ENCODE measurements at regions not wholly inside any gene's neighbourhood (a gene's known extent, or its start where the extent isn't known, plus 50 kb on each side); places are given as distances from the start of the nearest gene placed in this dataset.

GRCh38 chr10:109620396-109620795 is 302.9 kb downstream of the XPNPEP1 start:
- no peaks in the 10 kb centered on the region for H3K4me1 ChIP-seq (ENCODE audit: control insufficient read depth, insufficient read depth, low read length)
- no peak for TF ChIP-seq ZNF211 (tag by site-specific recombination; IDR thresholded peaks at IDR 0.05; ENCODE audit: low read depth)
- no peak for TF ChIP-seq ZNF529 (tag by site-specific recombination; IDR thresholded peaks at IDR 0.05; ENCODE audit: insufficient replicate concordance)
- no peak for TF ChIP-seq WT1 (tag by site-specific recombination; IDR thresholded peaks at IDR 0.05)
- no peak for TF ChIP-seq ZNF624 (tag by site-specific recombination; IDR thresholded peaks at IDR 0.05)
- no peak overlapping the region for H3K27ac ChIP-seq (ENCODE audit: extremely low read depth, low read depth, low read length)
- CTCF ChIA-PET: no interaction called here
- POLR2A ChIA-PET: no interaction called here
- no peaks in the 10 kb centered on the region for H3K9me3 ChIP-seq (ENCODE audit: control insufficient read depth, insufficient read depth, low read depth, low read length)
- no peak overlapping the region for H3K4me3 ChIP-seq (ENCODE audit: low read depth, low read length)
- no peaks in the 10 kb centered on the region for H3K36me3 ChIP-seq (ENCODE audit: control insufficient read depth in 2 of 2, insufficient read depth in 1 of 2, low read length in 2 of 2)

- ChIA-PET CTCF (no interaction called here), POLR2A (no interaction called here)
- no peak for TF ChIP-seq ZNF623 (tag by site-specific recombination; IDR thresholded peaks at IDR 0.05)
- TF ChIP-seq HOXA7 (CRISPR knock-in tag; IDR thresholded peaks at IDR 0.05; ENCODE audit: borderline replicate concordance): no peak
- H3K27ac ChIP-seq (ENCODE audit: extremely low read depth, low read depth, low read length): no peak overlapping the region
- no peaks in the 10 kb centered on the region for H3K4me1 ChIP-seq (ENCODE audit: control insufficient read depth, insufficient read depth, low read length)
- no peaks in the 10 kb centered on the region for H3K36me3 ChIP-seq (ENCODE audit: control insufficient read depth in 2 of 2, insufficient read depth in 1 of 2, low read length in 2 of 2)
- H3K4me3 ChIP-seq (ENCODE audit: low read depth, low read length): no peak overlapping the region
- H3K9me3 ChIP-seq (ENCODE audit: control insufficient read depth, insufficient read depth, low read depth, low read length): no peaks in the 10 kb centered on the region
Measured at GRCh38 chr10:109619914-109620313, 303.4 kb downstream of the XPNPEP1 start.

GRCh38 chr10:109618748-109619147 is 304.6 kb downstream of the XPNPEP1 start:
- Histone ChIP-seq H3K9me3 (ENCODE audit: control insufficient read depth, insufficient read depth, low read depth, low read length) (no peaks in the 10 kb centered on the region), H3K27ac (ENCODE audit: extremely low read depth, low read depth, low read length) (no peak overlapping the region), H3K36me3 (ENCODE audit: control insufficient read depth in 2 of 2, insufficient read depth in 1 of 2, low read length in 2 of 2) (no peaks in the 10 kb centered on the region), H3K4me1 (ENCODE audit: control insufficient read depth, insufficient read depth, low read length) (no peaks in the 10 kb centered on the region), H3K4me3 (ENCODE audit: low read depth, low read length) (no peak overlapping the region)
- ChIA-PET CTCF (no interaction called here), POLR2A (no interaction called here)
- TF ChIP-seq PRDM10 (tag by site-specific recombination; IDR thresholded peaks at IDR 0.05) (no peak), ZNF335 (tag by site-specific recombination; conservative IDR thresholded peaks at IDR 0.05) (no peak), ZNF398 (tag by site-specific recombination; IDR thresholded peaks at IDR 0.05) (no peak), ZNF112 (tag by site-specific recombination; IDR thresholded peaks at IDR 0.05) (no peak), ZNF513 (tag by site-specific recombination; IDR thresholded peaks at IDR 0.05) (no peak), IKZF3 (tag by site-specific recombination; IDR thresholded peaks at IDR 0.05) (no peak), KLF9 (tag by site-specific recombination; IDR thresholded peaks at IDR 0.05; ENCODE audit: low read depth) (no peak), ZNF138 (tag by site-specific recombination; IDR thresholded peaks at IDR 0.05; ENCODE audit: borderline replicate concordance) (no peak), ZNF549 (tag by site-specific recombination; IDR thresholded peaks at IDR 0.05) (no peak), OSR2 (tag by site-specific recombination; IDR thresholded peaks at IDR 0.05) (no peak), BCL11B (tag by site-specific recombination; IDR thresholded peaks at IDR 0.05; ENCODE audit: low read depth) (no peak)
